Neutrophil (primary cell): ENCODE measurements at regions not wholly inside any gene's neighbourhood (a gene's known extent, or its start where the extent isn't known, plus 50 kb on each side); places are given as distances from the start of the nearest gene placed in this dataset.

Experiments
- H3K27ac ChIP-seq: fragments of 200-600 bp; sonication (generic); 2 replicates; pipeline ENCODE4 v1.5.1; 2016; ENCODE audit warnings: mild to moderate bottlenecking, moderate library complexity
- H3K27me3 ChIP-seq: fragments of 200-600 bp; sonication (generic); 2 replicates; pipeline ENCODE4 v1.6.0; 2016; ENCODE audit warnings: mild to moderate bottlenecking
- H3K36me3 ChIP-seq: fragments of 200-600 bp; sonication (generic); 2 replicates; pipeline ENCODE4 v1.5.1; 2017
- H3K4me1 ChIP-seq, 2 experiments: fragments of 200-600 bp in 1 of 2; sonication (generic) in 1 of 2; 1 replicate in 1 of 2; 2 replicates in 1 of 2; pipeline versions ENCODE4 v1.5.1 to v1.6.1; 2013 to 2016; ENCODE audit warnings: low read depth in 1 of 2, low read length in 1 of 2, mild to moderate bottlenecking in 1 of 2, moderate library complexity in 1 of 2; ENCODE audit not compliant: control insufficient read depth in 1 of 2, insufficient read depth in 1 of 2
- H3K4me3 ChIP-seq, 2 experiments: fragments of 200-600 bp in 1 of 2; sonication (generic) in 1 of 2; 1 replicate in 1 of 2; 2 replicates in 1 of 2; pipeline ENCODE4 v1.5.1; 2013 to 2016; ENCODE audit warnings: low read depth in 1 of 2, low read length in 1 of 2, mild to moderate bottlenecking in 1 of 2, moderate library complexity in 1 of 2
- H3K9me3 ChIP-seq: fragments of 200-600 bp; sonication (generic); 2 replicates; pipeline ENCODE4 v1.5.1; 2016
- TF ChIP-seq, protein P1 (sequence below): fragments of 200-600 bp; sonication (generic); IDR thresholded peaks from 2 replicates; pipeline ENCODE4 v1.5.1; 2016; ENCODE audit warnings: antibody characterized with exemption

DNA sequence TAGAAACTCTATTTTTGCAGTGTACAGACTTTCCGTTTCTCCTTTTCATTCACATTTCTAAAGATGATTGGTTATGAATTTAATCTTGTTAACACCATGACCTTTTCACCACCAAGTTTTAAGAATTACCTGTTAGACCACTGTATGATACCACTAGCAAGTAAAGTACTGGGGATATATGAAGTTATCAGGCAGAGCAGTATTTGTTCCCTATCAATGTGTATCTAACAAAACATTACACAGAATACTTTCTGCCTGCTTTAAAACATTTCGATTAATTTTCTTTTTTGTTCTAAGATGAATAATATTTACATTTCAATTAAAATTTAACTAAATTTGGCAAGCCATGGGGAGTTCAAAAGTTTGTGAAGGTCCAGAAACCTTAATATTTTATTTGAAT lies 49.9 kb upstream of the AHR start:
- no peaks in the 10 kb centered on the region for H3K9me3 ChIP-seq
- no peaks in the 10 kb centered on the region for H3K27me3 ChIP-seq
- no peak overlapping the region for H3K27ac ChIP-seq
- H3K4me3 ChIP-seq = no peak overlapping the region
- TF ChIP-seq, protein P1, sequence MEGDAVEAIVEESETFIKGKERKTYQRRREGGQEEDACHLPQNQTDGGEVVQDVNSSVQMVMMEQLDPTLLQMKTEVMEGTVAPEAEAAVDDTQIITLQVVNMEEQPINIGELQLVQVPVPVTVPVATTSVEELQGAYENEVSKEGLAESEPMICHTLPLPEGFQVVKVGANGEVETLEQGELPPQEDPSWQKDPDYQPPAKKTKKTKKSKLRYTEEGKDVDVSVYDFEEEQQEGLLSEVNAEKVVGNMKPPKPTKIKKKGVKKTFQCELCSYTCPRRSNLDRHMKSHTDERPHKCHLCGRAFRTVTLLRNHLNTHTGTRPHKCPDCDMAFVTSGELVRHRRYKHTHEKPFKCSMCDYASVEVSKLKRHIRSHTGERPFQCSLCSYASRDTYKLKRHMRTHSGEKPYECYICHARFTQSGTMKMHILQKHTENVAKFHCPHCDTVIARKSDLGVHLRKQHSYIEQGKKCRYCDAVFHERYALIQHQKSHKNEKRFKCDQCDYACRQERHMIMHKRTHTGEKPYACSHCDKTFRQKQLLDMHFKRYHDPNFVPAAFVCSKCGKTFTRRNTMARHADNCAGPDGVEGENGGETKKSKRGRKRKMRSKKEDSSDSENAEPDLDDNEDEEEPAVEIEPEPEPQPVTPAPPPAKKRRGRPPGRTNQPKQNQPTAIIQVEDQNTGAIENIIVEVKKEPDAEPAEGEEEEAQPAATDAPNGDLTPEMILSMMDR = no peak
- H3K4me1 ChIP-seq = no peaks in the 10 kb centered on the region
- no peaks in the 10 kb centered on the region for H3K36me3 ChIP-seq
